Activated CD4-positive, alpha-beta T cell treated with anti-CD3 and anti-CD28 coated beads, Interleukin-2, Interleukin-6, amounts not matched to agents 100 ng/mL and 50 ng/mL, durations not matched to agents 16 hours and 8 hours (primary cell): ENCODE measurements at regions not wholly inside any gene's neighbourhood (a gene's known extent, or its start where the extent isn't known, plus 50 kb on each side); places are given as distances from the start of the nearest gene placed in this dataset.
"Not testable (repeated sequence)": the region's sequence is repeated elsewhere in the genome, so short reads cannot be mapped to it uniquely, and the experiment has no call there.

Experiments
- DNase-seq: peaks from one replicate; pipeline ENCODE4 v3.0.0-alpha.2; 2020

DNA sequence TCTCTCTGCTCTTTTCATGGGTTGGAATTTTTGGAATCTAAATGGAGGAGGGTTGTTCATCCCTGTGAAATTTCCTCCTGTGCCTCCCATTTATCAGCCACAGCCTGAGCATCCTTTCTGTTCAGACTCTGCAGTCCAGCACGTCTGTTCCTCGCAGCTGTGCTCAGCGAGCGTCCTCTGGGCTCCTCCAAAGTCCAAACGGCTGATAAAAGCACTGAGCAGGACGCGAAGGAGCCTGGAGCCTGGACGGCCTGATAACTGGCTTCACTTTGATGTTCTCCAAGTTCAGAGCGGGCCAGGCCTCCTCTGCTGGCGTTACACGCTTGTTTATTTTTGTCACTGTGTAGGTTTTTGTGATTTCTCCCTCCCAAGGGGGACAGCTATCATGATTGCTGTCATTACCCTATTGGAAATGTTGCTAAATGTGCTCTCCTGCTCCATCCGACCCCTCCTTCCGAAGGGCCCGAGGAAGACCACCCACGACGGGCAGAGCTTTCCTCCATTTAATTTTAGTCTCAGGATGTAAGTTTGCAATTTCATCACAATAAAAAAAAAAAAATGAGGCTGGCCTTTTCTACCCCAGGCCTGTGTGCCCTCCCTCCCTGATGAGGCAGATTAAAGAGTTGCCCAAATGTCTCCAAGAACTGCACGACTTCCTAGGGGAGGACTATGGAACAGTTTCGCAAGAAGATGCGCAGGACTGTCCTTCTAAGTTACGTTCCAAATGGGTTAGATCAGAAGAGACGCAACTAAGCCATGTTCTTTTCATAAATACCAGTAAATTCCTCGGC is 290.5 kb upstream of the FOXF1 start:
- no peak for DNase-seq

DNA sequence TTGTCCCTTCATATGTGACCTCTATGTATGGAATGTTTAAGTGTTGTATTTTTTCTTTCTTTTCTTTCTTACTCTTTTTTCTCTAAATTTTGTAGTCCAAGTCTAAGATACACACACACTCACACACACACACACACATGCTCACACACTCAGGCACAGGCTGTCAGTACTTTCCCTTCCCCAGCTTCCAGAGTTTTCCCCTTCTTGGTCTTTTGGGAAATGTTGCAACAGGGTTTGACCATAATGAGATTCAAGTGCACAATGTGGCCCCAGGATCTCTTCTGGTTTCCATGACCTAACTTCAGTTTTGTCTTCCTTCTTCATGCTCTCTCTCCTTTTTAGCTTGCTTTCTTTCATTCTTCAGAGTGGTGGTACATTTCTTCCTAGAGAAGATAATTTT is 289.8 kb upstream of the FOXF1 start:
- DNase-seq = no peak

DNA sequence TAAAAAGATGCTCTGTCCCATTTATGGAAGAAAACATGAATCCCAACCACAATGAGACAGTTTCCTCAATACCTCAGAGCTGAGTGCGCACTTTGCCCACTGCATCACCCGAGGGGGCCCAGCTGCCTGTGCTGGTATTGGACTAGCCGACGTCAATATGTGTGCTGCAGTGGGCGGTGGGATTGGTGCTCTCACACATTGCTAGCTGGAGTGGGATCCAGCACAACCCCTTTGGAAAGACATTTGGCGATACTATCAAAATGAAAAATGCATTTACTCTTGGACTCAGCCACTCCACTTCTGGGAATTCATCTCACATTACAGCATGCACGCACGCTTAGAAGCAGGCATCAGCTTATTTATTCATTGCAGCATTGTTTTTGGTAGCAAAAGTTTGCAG is 289.2 kb upstream of the FOXF1 start:
- DNase-seq = no peak

DNA sequence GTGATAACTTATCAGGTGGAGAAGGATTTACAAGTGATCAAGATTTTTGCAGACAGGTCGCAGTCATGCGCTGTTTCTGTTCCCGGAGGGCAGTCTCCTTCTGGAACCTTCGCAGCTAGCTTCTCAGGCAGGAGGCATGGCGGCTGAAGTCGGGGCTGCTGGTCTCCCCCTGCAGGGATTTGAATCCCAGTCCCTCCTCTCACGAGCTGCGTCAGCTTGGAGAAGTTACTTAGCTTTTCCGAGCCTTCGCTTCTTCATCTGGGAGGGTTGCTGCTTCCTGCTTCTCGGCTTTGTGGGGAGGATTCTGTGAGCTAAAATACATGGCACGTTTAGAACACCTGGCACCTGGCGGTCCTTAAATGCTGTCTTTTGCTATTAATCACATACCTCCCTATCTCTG is 287.8 kb upstream of the FOXF1 start:
- no peak for DNase-seq

DNA sequence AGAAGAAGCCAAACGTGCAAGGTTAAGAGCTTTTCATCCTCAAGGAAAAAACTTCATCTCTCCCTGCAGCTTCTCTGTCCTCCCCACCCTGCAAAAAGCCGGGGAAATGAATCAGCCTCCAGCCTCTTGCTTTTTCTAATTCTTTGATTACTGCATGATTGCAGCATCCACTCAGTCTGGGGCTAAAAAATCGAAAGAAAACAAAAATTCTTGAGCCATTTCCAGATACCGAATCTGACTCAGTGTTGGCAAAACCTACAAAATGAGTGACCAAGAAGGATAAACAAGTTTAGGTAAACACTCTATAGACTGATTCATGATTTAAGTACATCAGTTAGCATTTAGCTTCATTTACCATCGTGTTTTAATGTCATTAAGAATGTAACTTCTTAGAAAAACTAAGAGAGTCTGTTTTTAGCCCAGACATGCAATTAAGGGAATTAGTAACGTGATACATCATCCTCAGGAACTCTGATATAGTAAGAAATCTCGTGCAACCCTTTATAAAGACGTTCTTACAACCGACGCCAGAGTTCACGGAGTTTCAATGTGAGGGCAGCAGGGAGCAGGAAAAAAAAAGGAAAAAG is 287.3 kb upstream of the FOXF1 start:
- no peak for DNase-seq

DNA sequence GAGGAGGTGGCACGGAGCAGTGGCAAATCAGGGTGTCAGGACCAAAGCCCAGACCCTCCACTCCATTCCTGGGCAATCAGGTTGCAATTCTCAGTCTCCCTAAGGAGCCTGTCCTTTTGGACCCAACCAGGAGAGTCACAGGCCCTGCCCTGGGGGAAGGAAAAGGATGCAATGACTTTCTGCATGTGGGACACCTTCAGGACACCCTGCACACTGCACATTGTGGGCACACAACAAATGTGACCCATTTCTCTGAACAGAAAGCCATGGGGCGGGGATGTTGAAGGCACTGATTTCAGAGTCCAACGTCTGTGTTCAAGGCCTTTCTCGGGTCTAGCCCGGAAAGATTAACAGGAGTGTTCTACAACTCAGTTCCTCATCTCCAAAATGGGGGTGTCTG is 286.2 kb upstream of the FOXF1 start:
- DNase-seq = no peak

DNA sequence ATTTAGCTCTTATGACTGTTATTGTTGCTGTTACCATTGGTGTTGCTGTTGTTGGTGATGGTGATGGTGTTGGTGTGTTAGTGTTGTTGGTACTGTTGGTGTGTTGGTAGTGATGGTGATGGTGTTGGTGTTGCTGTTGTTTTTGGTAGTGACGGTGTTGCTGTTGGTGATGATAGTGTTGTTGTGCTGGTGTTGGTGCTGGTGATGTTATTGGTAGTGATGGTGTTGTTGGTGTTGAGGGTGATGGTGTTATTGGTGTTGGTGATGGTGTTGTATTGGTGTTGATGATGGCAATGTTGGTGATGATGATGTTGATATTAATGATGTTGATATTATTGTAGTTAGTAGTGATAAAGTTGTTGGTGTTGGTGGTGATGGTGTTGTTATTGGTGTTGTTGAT is 285.7 kb upstream of the FOXF1 start:
- no peak for DNase-seq

DNA sequence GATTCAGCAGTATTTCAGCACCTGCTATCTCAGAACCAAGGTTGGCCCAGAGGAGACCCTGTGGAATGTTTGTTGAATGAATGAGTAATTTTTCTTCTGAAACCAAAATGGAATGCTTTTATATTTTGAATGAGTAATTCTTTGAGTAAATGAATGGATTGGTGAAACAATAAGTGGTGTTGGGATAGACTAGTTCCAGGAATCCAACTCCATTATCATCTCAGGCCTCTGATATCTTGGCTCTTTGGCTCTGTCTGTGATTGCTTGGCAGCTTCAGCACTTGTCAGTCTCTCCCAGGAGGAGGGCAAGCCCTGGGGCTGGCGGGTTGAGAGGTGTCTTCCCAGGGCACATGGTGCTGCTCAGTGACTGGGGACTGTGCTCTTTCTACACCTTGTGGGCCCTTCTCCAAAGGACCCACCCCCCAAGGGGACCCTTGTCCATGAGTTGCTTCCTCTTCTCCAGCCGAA is 284.4 kb upstream of the FOXF1 start:
- DNase-seq = no peak

DNA sequence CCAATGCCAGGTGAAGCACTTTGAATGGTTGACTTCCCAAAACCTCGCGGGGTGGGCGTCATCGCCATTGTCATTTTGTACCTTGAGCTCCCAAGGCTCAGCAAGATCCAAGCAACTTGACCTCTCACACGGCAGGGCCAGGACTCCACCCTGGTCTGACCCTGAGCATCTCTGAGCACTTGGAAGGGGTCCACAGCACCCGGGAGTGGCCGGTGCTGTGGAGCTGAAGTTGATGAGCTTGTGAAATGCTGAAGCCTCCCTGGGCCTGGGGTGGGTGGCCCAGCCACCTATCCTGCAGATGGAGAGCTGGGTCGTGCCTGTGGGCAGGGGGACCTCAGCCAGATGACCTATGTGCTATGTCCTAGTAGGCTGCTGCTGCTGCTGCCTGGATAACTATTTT is 283.3 kb upstream of the FOXF1 start:
- DNase-seq = no peak

DNA sequence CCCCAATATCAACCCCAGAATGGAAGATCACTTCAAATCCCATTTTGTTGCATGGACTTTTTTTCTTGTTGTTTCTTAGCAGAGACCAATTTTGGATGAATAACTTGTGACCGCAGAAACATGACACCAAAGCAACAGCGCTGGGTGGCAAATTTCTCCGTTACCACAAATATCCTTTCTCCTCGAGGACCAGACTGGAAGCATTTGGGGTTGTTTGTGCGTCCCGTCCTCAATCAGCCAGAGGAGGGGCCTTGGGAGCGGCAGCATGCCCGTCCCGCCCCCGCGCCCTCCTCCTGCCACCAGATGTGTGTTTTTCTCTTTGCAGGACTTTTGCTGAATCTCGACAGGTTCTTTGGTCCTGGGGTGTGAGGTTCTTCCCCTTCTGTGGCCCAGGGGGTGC is 282.5 kb upstream of the FOXF1 start:
- DNase-seq = no peak

DNA sequence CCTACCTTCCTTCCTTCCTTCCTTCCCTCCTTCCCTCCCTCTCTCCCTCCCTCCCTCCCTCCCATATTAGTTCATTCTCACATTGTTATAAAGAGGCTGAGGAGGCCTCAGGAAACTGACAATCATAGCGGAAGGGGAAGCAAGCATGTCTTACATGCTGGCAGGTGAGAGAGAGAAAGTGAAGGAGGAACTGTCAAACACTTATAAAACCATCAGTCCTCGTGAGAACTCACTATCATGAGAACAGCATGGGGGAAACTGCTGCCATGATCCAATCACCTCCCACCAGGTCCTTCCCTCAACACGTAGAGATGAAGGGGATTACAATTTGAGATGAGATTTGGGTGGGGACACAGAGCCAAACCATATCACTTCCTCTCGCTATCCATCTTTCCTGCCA is 281.6 kb upstream of the FOXF1 start:
- no peak for DNase-seq

DNA sequence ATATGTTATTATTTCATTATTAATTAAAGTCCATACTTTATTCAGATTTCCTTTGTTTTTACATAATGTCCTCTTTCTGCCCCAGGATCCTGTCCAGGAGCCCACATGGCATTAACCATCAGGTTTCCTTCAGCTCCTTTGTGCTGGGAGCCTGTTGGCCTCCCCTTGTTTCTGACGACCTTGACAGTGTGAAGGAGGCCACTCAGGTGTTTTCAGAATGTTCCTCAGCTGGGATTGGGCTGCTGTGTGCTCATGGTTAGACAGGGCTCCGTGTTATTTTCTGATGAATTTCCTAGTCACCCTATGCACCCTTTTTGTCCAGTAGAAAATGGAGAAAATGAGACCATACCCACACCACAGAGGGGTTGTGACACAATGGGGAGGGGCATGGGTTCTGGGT is 281.0 kb upstream of the FOXF1 start:
- no peak for DNase-seq

DNA sequence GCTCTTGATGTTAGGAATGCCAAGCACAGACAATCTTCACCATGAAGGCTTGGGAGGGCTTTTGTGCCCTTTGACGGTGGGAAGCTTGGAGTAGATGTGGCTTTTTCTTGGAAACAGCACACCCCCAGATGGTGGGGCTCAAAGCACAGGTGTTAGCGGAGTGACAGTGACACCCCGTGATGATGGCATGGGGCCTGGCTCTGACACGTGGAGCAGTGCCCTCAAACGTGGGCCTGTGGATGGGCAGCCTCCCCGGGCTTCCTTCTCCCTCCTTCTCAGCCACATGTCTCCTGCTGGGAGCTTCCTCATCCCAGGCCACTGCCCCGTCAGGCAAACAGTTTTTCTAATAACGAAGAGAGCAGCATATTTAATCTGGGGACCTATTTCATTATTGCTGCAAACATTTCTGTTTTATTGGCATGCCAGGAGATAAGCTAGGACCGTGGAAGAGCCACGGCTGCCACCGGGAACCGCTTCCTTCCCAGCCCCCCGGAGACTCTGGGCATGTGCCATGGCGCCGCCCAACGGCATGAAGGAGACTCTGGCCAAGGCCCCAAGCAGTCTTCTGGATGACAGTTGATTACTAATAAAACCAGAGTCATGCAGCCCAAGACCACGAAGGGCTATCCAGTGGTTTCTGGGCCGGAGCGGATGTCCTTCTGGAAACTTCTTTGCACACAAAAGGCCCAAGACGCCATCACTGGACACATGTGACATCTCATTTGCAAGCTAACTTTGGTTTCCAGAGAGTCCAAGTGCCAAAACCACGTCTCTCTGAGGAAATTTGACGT is 280.3 kb upstream of the FOXF1 start:
- no peak for DNase-seq

DNA sequence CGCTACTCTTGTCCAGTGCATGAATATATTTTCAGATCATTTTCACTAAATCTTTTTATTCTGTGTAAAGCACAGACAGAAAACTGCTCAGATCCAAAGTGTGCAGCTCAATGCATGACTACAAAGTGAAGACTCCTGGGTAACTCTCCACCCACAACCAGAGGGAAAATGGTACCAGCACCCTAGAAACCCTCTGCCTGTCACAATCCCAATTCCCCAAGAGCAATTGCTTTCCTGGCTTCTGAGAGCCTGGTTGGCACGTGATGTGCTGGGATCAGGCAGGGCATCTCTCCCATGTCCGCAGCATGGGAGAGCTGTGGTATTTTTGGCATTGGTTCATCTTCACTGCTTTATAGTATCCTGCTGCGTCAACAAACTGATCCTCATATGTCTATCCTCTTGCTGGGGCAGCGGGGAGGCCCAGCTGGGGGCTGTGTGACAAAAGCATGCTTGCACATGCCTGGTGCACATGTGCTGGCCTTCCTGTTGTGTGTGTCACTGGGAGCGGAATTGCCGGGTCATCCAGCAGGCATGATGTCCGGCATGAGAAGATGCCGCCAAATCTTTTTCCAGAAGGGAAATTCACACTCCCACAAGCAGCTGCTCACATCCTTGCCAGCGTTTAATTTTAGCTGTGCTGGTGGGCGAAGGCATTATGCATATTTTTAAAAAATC is 278.9 kb upstream of the FOXF1 start:
- DNase-seq = no peak

DNA sequence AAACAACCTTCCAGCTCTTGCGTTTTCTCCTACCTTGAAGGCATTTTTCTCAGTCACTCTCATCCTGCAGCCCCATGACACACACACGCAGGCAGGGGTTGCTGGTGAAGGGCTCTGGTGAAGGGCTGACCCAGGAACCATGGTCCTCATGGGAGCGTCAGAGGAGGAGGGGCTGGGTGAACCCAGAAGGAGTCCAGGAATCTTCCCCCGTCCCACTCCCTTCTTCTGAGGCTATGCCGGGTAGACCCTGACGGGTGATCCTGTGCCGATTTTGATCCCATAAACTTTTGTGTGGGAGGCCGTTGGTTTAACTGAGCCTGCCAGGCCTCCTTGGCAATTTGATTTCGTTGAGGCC is 278.4 kb upstream of the FOXF1 start:
- DNase-seq = no peak

DNA sequence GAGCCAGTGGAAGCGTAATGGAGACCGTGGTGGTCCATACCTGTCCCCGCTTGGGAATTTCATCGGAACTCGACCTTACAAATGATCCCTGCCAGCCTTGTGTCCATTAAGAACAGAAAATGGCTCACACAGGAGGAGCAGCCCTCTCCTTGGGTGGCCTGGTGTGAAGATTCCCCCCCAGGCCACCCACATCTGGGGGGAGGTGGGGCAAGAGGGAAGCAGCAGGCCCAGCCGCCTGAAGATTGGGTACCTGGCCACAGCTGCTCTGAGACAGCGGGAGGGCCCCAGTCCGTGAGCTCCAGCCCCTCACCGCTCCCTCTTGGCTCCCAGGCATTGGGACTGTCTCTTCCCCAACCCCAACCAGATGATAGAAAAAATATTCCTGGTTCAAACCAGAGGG is 277.8 kb upstream of the FOXF1 start:
- no peak for DNase-seq

DNA sequence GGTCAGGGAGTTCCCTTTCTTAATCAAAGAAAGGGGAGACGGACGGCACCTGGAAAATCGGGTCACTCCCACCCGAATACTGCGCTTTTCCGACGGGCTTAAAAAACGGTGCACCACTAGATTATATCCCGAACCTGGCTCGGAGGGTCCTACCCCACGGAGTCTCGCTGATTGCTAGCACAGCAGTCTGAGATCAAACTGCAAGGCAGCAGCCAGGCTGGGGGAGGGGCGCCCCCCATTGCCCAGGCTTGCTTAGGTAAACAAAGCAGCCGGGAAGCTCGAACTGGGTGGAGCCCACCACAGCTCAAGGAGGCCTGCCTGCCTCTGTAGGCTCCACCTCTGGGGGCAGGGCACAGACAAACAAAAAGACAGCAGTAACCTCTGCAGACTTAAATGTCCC is 276.8 kb upstream of the FOXF1 start:
- not testable (repeated sequence) for DNase-seq

DNA sequence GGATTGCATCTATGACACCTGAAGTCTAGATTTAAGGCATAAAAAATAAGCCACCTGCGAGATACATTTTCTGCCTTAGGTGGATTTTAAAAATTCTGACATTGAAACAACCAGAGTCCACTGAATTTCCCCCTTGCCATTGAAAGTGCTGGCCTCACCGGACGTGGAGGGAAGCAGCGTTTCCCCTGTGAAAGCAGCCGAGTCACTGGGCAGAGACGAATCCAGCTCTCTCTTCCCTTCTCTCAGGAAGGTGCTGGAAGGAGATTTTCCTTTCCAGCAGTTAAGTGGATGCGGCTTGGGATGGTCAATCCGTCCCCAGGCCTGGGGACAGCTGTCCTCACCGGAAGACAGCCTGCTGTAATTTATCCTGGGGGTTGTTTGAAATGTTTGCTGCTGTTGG is 270.9 kb upstream of the FOXF1 start:
- DNase-seq = no peak

DNA sequence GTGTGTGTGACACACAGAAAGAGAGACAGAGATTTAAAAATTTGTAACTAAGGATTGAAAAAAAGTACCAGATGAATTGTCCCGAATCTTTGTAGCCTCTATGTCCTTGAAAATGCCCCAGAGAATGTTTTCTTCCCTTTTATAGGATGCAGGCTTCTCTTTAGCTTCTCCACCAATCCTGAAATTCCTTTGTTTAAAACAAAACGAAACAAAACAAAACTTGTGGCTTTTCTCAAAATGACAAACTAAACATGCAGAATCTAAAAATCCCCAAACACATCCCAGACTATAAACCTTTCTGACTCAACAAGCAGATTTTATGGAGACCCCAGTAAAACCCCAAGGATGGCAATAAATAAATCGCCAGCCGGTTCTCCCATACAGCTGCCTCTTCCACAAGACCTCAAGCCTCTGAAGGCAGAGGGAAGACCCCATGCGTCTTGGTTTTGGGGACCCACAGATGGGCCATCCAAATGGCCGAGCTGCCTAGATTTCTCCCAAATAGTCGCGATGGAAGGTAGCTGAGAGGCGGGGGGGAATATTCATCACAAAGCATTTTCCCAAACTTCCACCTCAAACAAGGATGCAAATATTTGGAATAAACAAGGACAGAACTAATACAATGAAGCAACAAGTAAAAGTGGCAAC is 269.5 kb upstream of the FOXF1 start:
- DNase-seq = no peak

DNA sequence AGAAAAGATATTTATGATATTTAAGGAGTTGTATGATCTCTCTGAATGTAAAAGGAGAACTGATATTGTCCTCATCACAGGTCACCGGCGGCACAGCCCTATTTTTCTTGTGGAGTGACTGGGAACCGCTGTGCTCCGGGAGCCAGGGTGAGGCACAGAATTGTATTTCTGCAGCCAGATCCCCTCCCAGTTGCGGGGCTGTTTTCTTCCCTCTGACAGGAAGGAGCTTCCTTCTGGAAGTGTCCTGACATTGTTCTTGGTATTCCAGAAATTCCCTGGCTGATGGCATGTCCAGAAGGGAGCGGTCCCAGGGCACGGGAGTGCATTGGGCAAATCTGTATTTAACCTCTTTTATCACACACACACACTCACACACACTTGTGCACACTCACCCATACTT is 268.6 kb upstream of the FOXF1 start:
- DNase-seq = no peak

DNA sequence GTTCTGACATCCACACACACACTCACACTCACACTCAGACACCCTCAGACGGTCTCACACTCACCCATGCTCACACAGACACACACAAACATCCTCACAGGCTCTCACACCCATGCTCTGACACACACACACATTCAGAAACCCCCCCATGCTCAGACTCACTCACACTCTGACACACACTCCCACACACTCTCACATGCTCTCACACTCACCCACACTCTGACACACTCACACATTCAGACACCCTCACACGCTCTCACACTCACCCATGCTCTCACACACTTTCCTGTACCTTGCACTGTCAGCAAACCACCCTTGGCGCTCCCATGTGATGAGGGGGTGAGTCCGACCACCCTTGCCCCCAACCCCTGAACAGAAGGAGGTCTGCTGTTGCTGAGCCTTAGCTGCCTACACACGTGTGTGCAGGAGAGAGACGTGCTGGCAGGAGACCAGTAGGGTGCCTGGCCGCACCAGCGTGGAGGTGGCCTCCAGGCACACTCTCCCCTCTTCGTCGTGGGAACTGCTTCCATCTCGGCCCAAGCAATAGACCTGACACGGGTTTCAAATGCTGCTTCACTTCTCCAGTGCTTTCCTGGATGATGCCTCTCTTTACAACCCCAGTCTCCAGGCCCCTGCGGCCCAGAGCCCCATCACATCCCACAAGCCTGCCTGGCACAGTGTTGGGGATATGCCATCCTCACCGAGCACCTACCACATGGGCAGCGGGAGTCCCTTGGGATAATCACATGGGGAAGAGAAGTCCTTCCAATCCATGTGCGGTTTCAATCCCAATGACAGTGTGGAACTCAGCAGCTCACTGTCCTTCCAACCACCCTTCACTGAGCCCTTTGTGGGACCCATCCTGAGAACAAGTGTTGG is 267.8 kb upstream of the FOXF1 start:
- DNase-seq = no peak

DNA sequence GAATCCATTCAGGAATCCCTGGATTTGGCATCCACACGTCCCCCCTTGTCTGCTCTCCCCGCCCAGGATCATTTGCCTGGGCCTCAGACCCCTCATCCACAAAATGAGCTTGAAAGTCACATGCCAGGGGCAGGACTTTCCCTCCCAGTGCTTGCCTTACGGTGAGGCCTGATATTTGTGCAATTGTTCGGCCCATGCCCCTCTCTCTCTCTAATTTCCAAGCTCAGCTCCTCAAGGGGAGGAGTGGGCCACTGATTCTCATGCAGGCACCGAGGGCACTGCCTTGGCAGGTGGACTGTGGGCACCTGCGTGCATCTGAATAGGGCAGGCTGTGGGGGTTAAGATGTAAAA is 267.2 kb upstream of the FOXF1 start:
- no peak for DNase-seq
